HL-60 (cell line): ENCODE measurements at regions not wholly inside any gene's neighbourhood (a gene's known extent, or its start where the extent isn't known, plus 50 kb on each side); places are given as distances from the start of the nearest gene placed in this dataset.

Source experiments
- CTCF ChIP-seq: IDR thresholded peaks from one replicate; pipeline ENCODE4 v1.5.1; 2011; ENCODE audit warnings: low read length, control low read depth, inconsistent platforms; ENCODE audit not compliant: insufficient read depth
- GABPA ChIP-seq: IDR thresholded peaks from 2 replicates; pipeline ENCODE4 v1.6.1; 2012; ENCODE audit warnings: low read depth
- TF ChIP-seq, protein P1 (sequence below): IDR thresholded peaks from 2 replicates; pipeline ENCODE4 v1.6.1; 2012; ENCODE audit warnings: low read depth; ENCODE audit not compliant: insufficient replicate concordance

DNA sequence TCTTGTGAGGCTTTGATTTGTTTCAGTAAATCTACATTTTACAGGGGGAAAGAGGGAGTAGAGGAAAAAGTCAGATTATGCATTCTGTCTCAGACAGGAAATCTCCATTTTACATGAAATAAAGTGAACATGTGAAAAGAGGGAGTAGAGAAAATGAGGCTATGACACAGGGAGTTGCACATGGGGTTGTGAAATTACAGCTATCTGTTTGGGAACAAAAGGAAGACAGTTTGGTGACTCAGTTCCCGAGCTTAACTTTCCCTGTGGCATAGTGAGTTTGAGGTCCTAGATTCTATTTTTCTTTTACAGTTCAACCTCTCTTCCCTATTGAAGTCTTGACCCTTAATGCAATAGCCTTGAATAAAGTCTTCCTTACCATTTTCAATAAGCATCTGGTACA is 63.2 kb upstream of the AGR3 start:
- no peak for TF ChIP-seq CTCF
- TF ChIP-seq GABPA = no peak
- TF ChIP-seq, protein P1, sequence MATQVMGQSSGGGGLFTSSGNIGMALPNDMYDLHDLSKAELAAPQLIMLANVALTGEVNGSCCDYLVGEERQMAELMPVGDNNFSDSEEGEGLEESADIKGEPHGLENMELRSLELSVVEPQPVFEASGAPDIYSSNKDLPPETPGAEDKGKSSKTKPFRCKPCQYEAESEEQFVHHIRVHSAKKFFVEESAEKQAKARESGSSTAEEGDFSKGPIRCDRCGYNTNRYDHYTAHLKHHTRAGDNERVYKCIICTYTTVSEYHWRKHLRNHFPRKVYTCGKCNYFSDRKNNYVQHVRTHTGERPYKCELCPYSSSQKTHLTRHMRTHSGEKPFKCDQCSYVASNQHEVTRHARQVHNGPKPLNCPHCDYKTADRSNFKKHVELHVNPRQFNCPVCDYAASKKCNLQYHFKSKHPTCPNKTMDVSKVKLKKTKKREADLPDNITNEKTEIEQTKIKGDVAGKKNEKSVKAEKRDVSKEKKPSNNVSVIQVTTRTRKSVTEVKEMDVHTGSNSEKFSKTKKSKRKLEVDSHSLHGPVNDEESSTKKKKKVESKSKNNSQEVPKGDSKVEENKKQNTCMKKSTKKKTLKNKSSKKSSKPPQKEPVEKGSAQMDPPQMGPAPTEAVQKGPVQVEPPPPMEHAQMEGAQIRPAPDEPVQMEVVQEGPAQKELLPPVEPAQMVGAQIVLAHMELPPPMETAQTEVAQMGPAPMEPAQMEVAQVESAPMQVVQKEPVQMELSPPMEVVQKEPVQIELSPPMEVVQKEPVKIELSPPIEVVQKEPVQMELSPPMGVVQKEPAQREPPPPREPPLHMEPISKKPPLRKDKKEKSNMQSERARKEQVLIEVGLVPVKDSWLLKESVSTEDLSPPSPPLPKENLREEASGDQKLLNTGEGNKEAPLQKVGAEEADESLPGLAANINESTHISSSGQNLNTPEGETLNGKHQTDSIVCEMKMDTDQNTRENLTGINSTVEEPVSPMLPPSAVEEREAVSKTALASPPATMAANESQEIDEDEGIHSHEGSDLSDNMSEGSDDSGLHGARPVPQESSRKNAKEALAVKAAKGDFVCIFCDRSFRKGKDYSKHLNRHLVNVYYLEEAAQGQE = no peak
